T-cell (primary cell): ENCODE measurements at regions not wholly inside any gene's neighbourhood (a gene's known extent, or its start where the extent isn't known, plus 50 kb on each side); places are given as distances from the start of the nearest gene placed in this dataset.

ENCODE experiments used
- ATAC-seq, 4 experiments: fragments of 200-7000 bp in 3 of 4; fragments of 150-1000 bp in 1 of 4; cut with Tn5 transposase; replicated peaks in 1 of 4; 1 replicate in 3 of 4; 2 replicates in 1 of 4; pipeline ENCODE4 v1.10.0; 2021; ENCODE audit warnings: moderate library complexity in 3 of 4, mild to moderate bottlenecking in 2 of 4, moderate number of reproducible peaks in 1 of 4
- CTCF ChIA-PET, 2 donors: fragments of 300-600 bp; sonication (Branson Sonifier 250); formaldehyde crosslinking; loops; one replicate each; lab custom pipeline; 2022; ENCODE audit warnings: antibody characterized with exemption in 2 of 2; lab: Charles Lee
- POLR2A ChIA-PET, 2 donors: fragments of 300-600 bp; sonication (Branson Sonifier 250); formaldehyde crosslinking; loops; one replicate each; lab custom pipeline; 2022; ENCODE audit warnings: antibody characterized with exemption in 2 of 2; lab: Charles Lee
- DNase-seq, 35 experiments: peaks; one replicate each; pipeline versions ENCODE4 v3.0.0 to v3.0.0-alpha.2; 2013 to 2023
- H3K27ac ChIP-seq: one replicate; pipeline ENCODE4 v1.5.1; 2013; ENCODE audit warnings: low read length
- H3K27me3 ChIP-seq, 2 experiments: replicated peaks in 1 of 2; 1 replicate in 1 of 2; 2 replicates in 1 of 2; pipeline versions ENCODE4 v1.6.1 to v1.7.0; 2013; ENCODE audit warnings: low read length in 1 of 2, mixed read lengths in 1 of 2; ENCODE audit not compliant: control insufficient read depth in 2 of 2, insufficient read depth in 2 of 2; ENCODE audit errors: extremely low read depth in 1 of 2
- H3K36me3 ChIP-seq, 2 donors: 1 replicate in 1 of 2; 2 replicates in 1 of 2; pipeline versions ENCODE4 v1.6.1 to v1.7.0; 2013; ENCODE audit warnings: low read length in 1 of 2; ENCODE audit not compliant: control insufficient read depth in 2 of 2, insufficient read depth in 1 of 2; ENCODE audit errors: extremely low read depth in 1 of 2
- H3K4me1 ChIP-seq, 2 experiments: 1 replicate in 1 of 2; 2 replicates in 1 of 2; pipeline versions ENCODE4 v1.6.1 to v1.7.0; 2013; ENCODE audit warnings: low read length in 2 of 2, mixed read lengths in 1 of 2; ENCODE audit not compliant: insufficient read depth in 2 of 2, control insufficient read depth in 1 of 2; ENCODE audit errors: extremely low read depth in 1 of 2
- H3K4me3 ChIP-seq, 2 donors: 1 replicate in 1 of 2; 2 replicates in 1 of 2; pipeline versions ENCODE4 v1.5.1 to v1.7.0; 2013; ENCODE audit warnings: mild to moderate bottlenecking in 2 of 2, low read length in 1 of 2, moderate library complexity in 1 of 2; ENCODE audit not compliant: control insufficient read depth in 1 of 2; ENCODE audit errors: extremely low read depth in 1 of 2
- H3K9me3 ChIP-seq: 2 replicates; pipeline ENCODE4 v1.7.0; 2013
- H3K27ac Mint-ChIP-seq, 2 donors: one replicate each; pipeline ENCODE4 v1.8.0; 2020 to 2021; ENCODE audit warnings: mild to moderate bottlenecking in 2 of 2, mixed read lengths in 2 of 2
- H3K27me3 Mint-ChIP-seq, 2 donors: one replicate each; pipeline ENCODE4 v1.8.0; 2021 to 2022; ENCODE audit warnings: mixed read lengths in 2 of 2
- H3K36me3 Mint-ChIP-seq: one replicate; pipeline ENCODE4 v1.8.0; 2021; ENCODE audit warnings: mixed read lengths
- H3K4me1 Mint-ChIP-seq, 3 donors: one replicate each; pipeline ENCODE4 v1.8.0; 2020 to 2022; ENCODE audit warnings: mixed read lengths in 3 of 3, mild to moderate bottlenecking in 1 of 3
- H3K4me3 Mint-ChIP-seq, 3 donors: one replicate each; pipeline ENCODE4 v1.8.0; 2020 to 2022; ENCODE audit warnings: mild to moderate bottlenecking in 3 of 3, mixed read lengths in 3 of 3, moderate library complexity in 3 of 3
- H3K9me3 Mint-ChIP-seq, 3 donors: one replicate each; pipeline ENCODE4 v1.8.0; 2020 to 2022; ENCODE audit warnings: mixed read lengths in 3 of 3
- WGBS: methylation state at CpG from one replicate; pipeline ENCODE4 v1.1.5; 2013; ENCODE audit warnings: missing lambda C conversion rate; ENCODE audit not compliant: insufficient coverage; 5-methylcytosine and 5-hydroxymethylcytosine counted together

DNA sequence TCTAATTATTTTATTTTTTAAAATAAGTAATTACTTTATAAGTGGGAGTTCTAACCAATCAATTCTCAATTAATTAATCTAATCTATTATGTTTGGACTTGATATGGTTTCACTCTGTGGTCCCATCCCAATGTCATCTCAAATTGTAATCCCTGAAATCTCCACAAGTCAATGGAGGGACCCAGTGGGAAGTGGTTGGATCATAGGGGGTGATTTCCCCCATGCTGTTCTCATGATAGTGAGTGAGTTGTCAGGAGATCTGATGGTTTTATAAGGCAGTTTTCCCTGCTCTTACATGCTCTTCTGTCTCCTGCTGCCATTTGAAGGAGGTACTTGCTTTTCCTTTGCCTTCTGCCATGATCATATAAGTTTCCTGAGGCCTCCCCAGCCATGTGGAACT lies 836.1 kb downstream of the GALC start:
- no peaks in the 10 kb centered on the region for H3K27me3 Mint-ChIP-seq
- DNase-seq = no peak
- Histone ChIP-seq H3K27me3 (no peaks in the 10 kb centered on the region), H3K9me3 (no peaks in the 10 kb centered on the region), H3K4me3 (no peak overlapping the region), H3K27ac (no peak overlapping the region), H3K36me3 (no peaks in the 10 kb centered on the region), H3K4me1 (no peaks in the 10 kb centered on the region)
- no peak overlapping the region for H3K4me3 Mint-ChIP-seq
- H3K4me1 Mint-ChIP-seq = no peaks in the 10 kb centered on the region
- POLR2A ChIA-PET = no interaction called here
- H3K9me3 Mint-ChIP-seq = peaks cover under 1 to 17% (median 6%) of the 10 kb centered on the region in 3 donors
- CTCF ChIA-PET = no interaction called here
- H3K36me3 Mint-ChIP-seq = no peaks in the 10 kb centered on the region
- no peak overlapping the region for H3K27ac Mint-ChIP-seq
- no peak for ATAC-seq

DNA sequence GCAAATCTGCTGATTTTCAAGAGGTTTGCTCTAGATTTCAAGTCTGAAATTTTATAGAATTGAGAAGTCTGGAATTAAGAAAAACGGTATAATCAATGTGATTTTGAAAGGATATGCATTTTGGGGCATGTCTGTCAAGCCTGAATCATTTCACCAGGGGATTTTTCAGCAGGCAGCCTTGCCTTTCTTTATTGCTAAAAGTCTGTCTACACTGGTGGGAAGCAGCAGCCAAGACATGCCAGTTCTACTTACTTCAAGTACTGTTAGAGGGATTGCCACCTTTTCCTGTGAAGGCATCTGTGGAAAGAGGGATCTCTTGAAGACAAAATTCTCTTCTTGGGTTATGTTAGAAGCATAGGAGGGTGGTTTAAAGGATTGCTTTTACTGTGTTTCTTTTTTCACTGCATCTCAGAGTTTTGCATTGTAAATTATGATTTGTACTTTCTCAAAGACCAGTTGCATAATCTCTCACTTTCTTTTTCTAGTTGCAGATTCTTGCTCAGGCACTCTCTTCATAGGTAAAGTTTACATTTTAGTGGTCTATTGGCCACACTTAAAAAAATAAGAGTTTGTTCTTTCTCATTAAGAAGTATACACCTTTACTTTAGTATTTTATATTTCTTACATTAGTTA lies 837.0 kb downstream of the GALC start:
- no peak for DNase-seq
- H3K27ac ChIP-seq = no peak overlapping the region
- Mint-ChIP-seq H3K4me3 (no peak overlapping the region), H3K9me3 (peaks cover 4 to 20% (median 8%) of the 10 kb centered on the region in 3 donors), H3K4me1 (no peaks in the 10 kb centered on the region), H3K27me3 (no peaks in the 10 kb centered on the region), H3K36me3 (no peaks in the 10 kb centered on the region), H3K27ac (no peak overlapping the region)
- H3K4me1 ChIP-seq = no peaks in the 10 kb centered on the region
- WGBS = no CpG with 5 or more reads among the region's 1 CpG
- CTCF ChIA-PET = no interaction called here
- no peaks in the 10 kb centered on the region for H3K36me3 ChIP-seq
- H3K9me3 ChIP-seq = no peaks in the 10 kb centered on the region
- no peaks in the 10 kb centered on the region for H3K27me3 ChIP-seq
- ATAC-seq = no peak
- H3K4me3 ChIP-seq = no peak overlapping the region
- POLR2A ChIA-PET = no interaction called here

DNA sequence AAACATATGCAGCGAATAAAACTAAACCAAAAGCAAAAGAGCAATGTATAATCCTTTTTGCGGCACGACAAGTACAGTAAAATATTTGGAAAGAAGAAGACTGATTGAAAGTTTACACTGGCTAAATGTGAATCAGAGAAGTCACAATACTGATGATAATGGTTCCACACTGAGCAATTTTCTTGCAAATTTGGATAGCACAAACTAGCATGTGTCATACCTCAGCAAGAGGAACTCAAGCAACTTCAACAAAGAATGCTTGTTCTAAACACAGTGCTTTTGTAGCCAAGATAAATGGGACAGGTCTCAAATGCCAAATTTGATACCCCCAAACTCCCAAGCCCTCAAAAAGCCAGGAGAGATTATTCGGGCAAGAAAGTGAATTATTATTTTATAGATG lies 839.1 kb downstream of the GALC start:
- H3K4me3 Mint-ChIP-seq = no peak overlapping the region
- H3K4me3 ChIP-seq = no peak overlapping the region
- H3K27ac ChIP-seq = no peak overlapping the region
- H3K9me3 Mint-ChIP-seq = peaks cover 8 to 13% (median 12%) of the 10 kb centered on the region in 3 donors
- DNase-seq (no peak), ATAC-seq (no peak)
- no peak overlapping the region for H3K27ac Mint-ChIP-seq
- no peaks in the 10 kb centered on the region for H3K36me3 ChIP-seq
- ChIA-PET POLR2A (no interaction called here), CTCF (no interaction called here)
- no peaks in the 10 kb centered on the region for H3K27me3 ChIP-seq
- no peaks in the 10 kb centered on the region for H3K4me1 Mint-ChIP-seq
- H3K27me3 Mint-ChIP-seq = no peaks in the 10 kb centered on the region
- no peaks in the 10 kb centered on the region for H3K36me3 Mint-ChIP-seq
- no peaks in the 10 kb centered on the region for H3K9me3 ChIP-seq
- WGBS = no CpG with 5 or more reads among the region's 4 CpGs
- no peaks in the 10 kb centered on the region for H3K4me1 ChIP-seq

DNA sequence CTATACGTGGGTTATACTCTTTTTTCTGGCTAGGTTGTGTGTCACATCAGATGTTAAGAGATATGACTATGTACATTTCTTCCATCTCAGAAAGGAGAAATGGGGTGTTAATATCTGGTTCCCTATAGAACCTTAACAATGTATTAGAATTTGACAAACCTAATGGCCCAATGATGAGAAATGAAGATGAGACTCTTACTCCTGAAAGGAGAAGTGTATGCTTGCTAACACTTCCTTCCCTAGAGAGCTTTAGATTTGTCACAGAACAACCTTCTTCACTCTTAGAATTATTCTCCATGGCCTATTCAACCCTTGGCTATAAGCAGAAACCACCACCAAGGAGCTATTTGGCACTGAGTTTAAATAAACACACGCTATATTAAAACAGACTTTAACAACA lies 839.6 kb downstream of the GALC start:
- no peak overlapping the region for H3K27ac Mint-ChIP-seq
- peaks cover 10 to 14% (median 13%) of the 10 kb centered on the region in 3 donors for H3K9me3 Mint-ChIP-seq
- no peak for ATAC-seq
- ChIA-PET POLR2A (no interaction called here), CTCF (no interaction called here)
- Histone ChIP-seq H3K27ac (no peak overlapping the region), H3K4me3 (no peak overlapping the region), H3K36me3 (no peaks in the 10 kb centered on the region), H3K9me3 (no peaks in the 10 kb centered on the region), H3K27me3 (no peaks in the 10 kb centered on the region), H3K4me1 (no peaks in the 10 kb centered on the region)
- no peaks in the 10 kb centered on the region for H3K4me1 Mint-ChIP-seq
- no peak for DNase-seq
- no CpG with 5 or more reads among the region's 2 CpGs for WGBS
- H3K4me3 Mint-ChIP-seq = no peak overlapping the region
- no peaks in the 10 kb centered on the region for H3K36me3 Mint-ChIP-seq
- no peaks in the 10 kb centered on the region for H3K27me3 Mint-ChIP-seq

DNA sequence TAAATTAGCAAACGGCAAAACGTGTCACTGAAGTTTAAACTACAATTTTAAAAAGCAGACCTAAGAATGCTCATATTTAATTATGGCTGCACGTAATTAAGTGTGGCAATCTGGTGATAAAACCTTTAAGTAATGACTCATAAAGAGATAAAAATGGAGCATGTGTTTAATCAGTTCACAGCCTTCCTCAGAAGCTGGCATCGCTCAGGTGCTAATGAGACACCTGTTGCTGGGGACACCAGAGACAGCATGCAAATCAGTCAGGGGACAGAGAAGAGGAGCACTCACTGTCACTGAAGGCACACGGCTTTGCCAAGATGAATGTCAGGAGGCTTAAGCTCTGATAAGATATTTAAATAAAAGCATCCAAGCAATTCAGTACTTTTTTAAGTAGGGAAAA lies 840.3 kb downstream of the GALC start:
- Histone ChIP-seq H3K4me3 (no peak overlapping the region), H3K36me3 (no peaks in the 10 kb centered on the region), H3K4me1 (no peaks in the 10 kb centered on the region), H3K27ac (no peak overlapping the region), H3K9me3 (no peaks in the 10 kb centered on the region), H3K27me3 (no peaks in the 10 kb centered on the region)
- WGBS = 38% methylated on average over 1 of the region's 5 CpGs
- ATAC-seq (no peak), DNase-seq (no peak)
- POLR2A ChIA-PET = no interaction called here
- Mint-ChIP-seq H3K36me3 (no peaks in the 10 kb centered on the region), H3K9me3 (peaks cover 12 to 16% (median 15%) of the 10 kb centered on the region in 3 donors), H3K27me3 (no peaks in the 10 kb centered on the region), H3K4me3 (no peak overlapping the region), H3K27ac (no peak overlapping the region), H3K4me1 (no peaks in the 10 kb centered on the region)
- CTCF ChIA-PET = interaction anchor here in 1 of 2 donors (0.6 kb wide), 1 partner anchor 660 kb away, joined by 4 read pairs; no protein-coding TSS in a partner anchor

DNA sequence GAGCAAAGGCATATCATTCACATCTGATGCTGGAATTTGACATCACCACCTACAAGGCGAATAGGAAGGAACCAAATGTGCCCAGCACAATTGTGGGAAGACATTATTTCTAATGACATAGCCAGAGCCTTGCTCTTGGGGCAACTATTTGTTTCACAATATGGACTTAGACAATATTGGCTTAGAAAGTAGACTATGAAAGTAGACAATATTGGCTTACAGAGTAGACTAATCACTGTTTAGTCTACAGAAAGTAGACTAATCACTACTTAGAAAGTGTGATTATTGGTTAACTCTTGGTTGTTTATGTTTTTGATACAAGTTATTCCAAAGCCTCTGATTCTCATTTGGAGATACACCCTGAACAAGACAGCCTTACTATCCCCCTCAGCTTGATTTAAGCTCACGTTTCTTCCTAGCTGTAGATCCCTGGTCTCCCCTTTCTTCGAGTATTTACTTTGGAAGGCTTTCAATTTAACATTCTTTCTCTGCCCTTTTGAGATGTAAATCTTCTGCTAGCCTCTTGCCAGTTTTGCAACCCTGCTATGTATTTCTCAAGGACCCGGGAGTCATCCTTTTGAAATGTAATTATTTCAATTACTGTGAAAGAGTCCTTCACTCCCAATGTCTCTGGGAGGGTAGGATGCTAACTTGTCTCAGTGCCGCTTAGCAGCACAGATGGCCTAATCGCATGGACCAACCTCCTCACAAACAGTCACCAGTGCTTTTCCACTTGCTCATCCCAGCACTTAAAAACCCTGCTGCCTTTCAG lies 843.2 kb downstream of the GALC start:
- CTCF ChIA-PET = no interaction called here
- Mint-ChIP-seq H3K4me1 (no peaks in the 10 kb centered on the region), H3K27ac (no peak overlapping the region), H3K4me3 (no peak overlapping the region), H3K36me3 (no peaks in the 10 kb centered on the region), H3K27me3 (no peaks in the 10 kb centered on the region), H3K9me3 (peaks cover 10 to 22% (median 16%) of the 10 kb centered on the region in 3 donors)
- WGBS = 20% methylated on average over 1 of the region's 6 CpGs
- DNase-seq (no peak), ATAC-seq (no peak)
- no peaks in the 10 kb centered on the region for H3K27me3 ChIP-seq
- no peak overlapping the region for H3K4me3 ChIP-seq
- H3K4me1 ChIP-seq = no peaks in the 10 kb centered on the region
- H3K36me3 ChIP-seq = no peaks in the 10 kb centered on the region
- POLR2A ChIA-PET = no interaction called here
- no peaks in the 10 kb centered on the region for H3K9me3 ChIP-seq
- H3K27ac ChIP-seq = no peak overlapping the region
